Tibial nerve (tissue), 4 donors: ENCODE measurements at regions not wholly inside any gene's neighbourhood (a gene's known extent, or its start where the extent isn't known, plus 50 kb on each side); places are given as distances from the start of the nearest gene placed in this dataset.

Source experiments
- CTCF ChIP-seq, 5 experiments: fragments of 200-600 bp in 3 of 5; fragments of 450-650 bp in 2 of 5; sonication (generic) in 3 of 5; IDR thresholded peaks; one replicate each; pipeline ENCODE4 v1.5.1; 2016 to 2019; ENCODE audit warnings: antibody characterized with exemption in 5 of 5, mild to moderate bottlenecking in 3 of 5, moderate library complexity in 2 of 5
- EP300 ChIP-seq, 2 donors: sonication (generic); formaldehyde crosslinking; IDR thresholded peaks; one replicate each; pipeline ENCODE4 v1.6.1; 2017; ENCODE audit warnings: antibody characterized with exemption in 2 of 2, mild to moderate bottlenecking in 1 of 2
- POLR2A ChIP-seq, 2 donors: fragments of 450-650 bp; IDR thresholded peaks; one replicate each; pipeline ENCODE4 v1.6.1; 2017; ENCODE audit warnings: antibody characterized with exemption in 2 of 2, mild to moderate bottlenecking in 2 of 2, moderate library complexity in 2 of 2

GRCh38 chr20:50353289-50353961 is 156.8 kb upstream of the PTPN1 start:
- TF ChIP-seq EP300 (IDR thresholded peaks at IDR 0.05): no peak
- TF ChIP-seq CTCF (IDR thresholded peaks at IDR 0.05): no peak
- no peak for TF ChIP-seq POLR2A (IDR thresholded peaks at IDR 0.05)
